ENCODE measurements at regions not wholly inside any gene's neighbourhood (a gene's known extent, or its start where the extent isn't known, plus 50 kb on each side); places are given as distances from the start of the nearest gene placed in this dataset.

DNA sequence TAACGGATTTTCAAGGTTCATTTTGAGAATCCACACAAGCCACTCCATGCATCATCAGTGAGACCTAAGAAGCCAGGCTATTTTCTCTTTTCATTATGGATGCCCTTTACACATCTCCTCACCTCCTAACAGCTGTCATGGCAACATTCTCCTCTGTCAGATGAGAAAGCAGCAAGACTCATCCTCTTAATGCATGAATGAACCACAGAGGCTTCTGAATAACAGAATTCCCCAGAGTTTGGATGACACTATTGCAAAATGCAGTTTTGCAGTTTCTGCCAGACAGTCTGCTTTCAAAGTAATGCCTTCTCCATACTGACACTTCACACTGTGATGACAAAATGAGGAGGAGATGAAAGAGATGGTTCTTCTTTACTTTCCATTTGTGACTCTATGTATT lies 286.7 kb upstream of the GRIP1 start:
- TF ChIP-seq POLR2A (IDR thresholded peaks at IDR 0.05; ENCODE audit: low read depth, low read length) (no peak), MYC (IDR thresholded peaks at IDR 0.05; ENCODE audit: low read depth, low read length) (no peak), POLR2AphosphoS5 (IDR thresholded peaks at IDR 0.05; ENCODE audit: insufficient read depth, low read depth, low read length) (no peak), GATA2 (IDR thresholded peaks at IDR 0.05; ENCODE audit: insufficient read depth, insufficient read length, low read depth, low read length) (no peak), EZH2 (IDR thresholded peaks at IDR 0.05; ENCODE audit: borderline replicate concordance, low read depth, low read length, severe bottlenecking) (no peak), JUN (IDR thresholded peaks at IDR 0.05; ENCODE audit: borderline replicate concordance, insufficient read depth, insufficient read length, low read depth) (no peak)
- TF ChIP-seq, protein P1, sequence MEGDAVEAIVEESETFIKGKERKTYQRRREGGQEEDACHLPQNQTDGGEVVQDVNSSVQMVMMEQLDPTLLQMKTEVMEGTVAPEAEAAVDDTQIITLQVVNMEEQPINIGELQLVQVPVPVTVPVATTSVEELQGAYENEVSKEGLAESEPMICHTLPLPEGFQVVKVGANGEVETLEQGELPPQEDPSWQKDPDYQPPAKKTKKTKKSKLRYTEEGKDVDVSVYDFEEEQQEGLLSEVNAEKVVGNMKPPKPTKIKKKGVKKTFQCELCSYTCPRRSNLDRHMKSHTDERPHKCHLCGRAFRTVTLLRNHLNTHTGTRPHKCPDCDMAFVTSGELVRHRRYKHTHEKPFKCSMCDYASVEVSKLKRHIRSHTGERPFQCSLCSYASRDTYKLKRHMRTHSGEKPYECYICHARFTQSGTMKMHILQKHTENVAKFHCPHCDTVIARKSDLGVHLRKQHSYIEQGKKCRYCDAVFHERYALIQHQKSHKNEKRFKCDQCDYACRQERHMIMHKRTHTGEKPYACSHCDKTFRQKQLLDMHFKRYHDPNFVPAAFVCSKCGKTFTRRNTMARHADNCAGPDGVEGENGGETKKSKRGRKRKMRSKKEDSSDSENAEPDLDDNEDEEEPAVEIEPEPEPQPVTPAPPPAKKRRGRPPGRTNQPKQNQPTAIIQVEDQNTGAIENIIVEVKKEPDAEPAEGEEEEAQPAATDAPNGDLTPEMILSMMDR (IDR thresholded peaks at IDR 0.05; ENCODE audit: extremely low read depth in 1 of 2, insufficient read depth in 1 of 2, low read depth in 1 of 2, low read length in 2 of 2), result no peak
- TF ChIP-seq, protein P2, sequence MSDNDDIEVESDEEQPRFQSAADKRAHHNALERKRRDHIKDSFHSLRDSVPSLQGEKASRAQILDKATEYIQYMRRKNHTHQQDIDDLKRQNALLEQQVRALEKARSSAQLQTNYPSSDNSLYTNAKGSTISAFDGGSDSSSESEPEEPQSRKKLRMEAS (IDR thresholded peaks at IDR 0.05; ENCODE audit: insufficient read depth, insufficient read length), result no peak
